Uterus (tissue), 3 donors: ENCODE measurements at regions not wholly inside any gene's neighbourhood (a gene's known extent, or its start where the extent isn't known, plus 50 kb on each side); places are given as distances from the start of the nearest gene placed in this dataset.

Source experiments
- DNase-seq, 2 donors: peaks; one replicate each; pipeline ENCODE4 v3.0.0-alpha.2; 2019 to 2020
- H3K27ac ChIP-seq, 2 donors: fragments of 200-600 bp; sonication (generic); 1 replicate in 1 of 2; 2 replicates in 1 of 2; pipeline ENCODE4 v1.5.1; 2016 to 2018
- H3K27me3 ChIP-seq, 2 donors: fragments of 200-600 bp; sonication (generic); one replicate each; pipeline ENCODE4 v1.5.1; 2018 to 2019; ENCODE audit warnings: control low read depth in 1 of 2
- H3K36me3 ChIP-seq, 2 donors: fragments of 200-600 bp; sonication (generic); one replicate each; pipeline ENCODE4 v1.5.1; 2019; ENCODE audit warnings: control low read depth in 1 of 2
- H3K4me1 ChIP-seq, 2 donors: fragments of 200-600 bp; sonication (generic); one replicate each; pipeline ENCODE4 v1.5.1; 2018 to 2019; ENCODE audit warnings: control low read depth in 1 of 2
- H3K4me3 ChIP-seq, 2 donors: fragments of 200-600 bp; sonication (generic); 1 replicate in 1 of 2; 2 replicates in 1 of 2; pipeline ENCODE4 v1.5.1; 2018 to 2019; ENCODE audit warnings: mild to moderate bottlenecking in 1 of 2
- H3K9me3 ChIP-seq, 2 donors: fragments of 200-600 bp; sonication (generic); one replicate each; pipeline ENCODE4 v1.5.1; 2019; ENCODE audit warnings: control low read depth in 1 of 2
- CTCF ChIP-seq, 4 experiments: fragments of 200-600 bp in 2 of 4; fragments of 450-650 bp in 2 of 4; sonication (generic) in 2 of 4; IDR thresholded peaks; one replicate each; pipeline ENCODE4 v1.5.1; 2016 to 2019; ENCODE audit warnings: antibody characterized with exemption in 4 of 4, mild to moderate bottlenecking in 2 of 4, moderate library complexity in 1 of 4
- POLR2A ChIP-seq, 2 donors: fragments of 450-650 bp; IDR thresholded peaks; one replicate each; pipeline ENCODE4 v1.6.1; 2016; ENCODE audit warnings: antibody characterized with exemption in 2 of 2, mild to moderate bottlenecking in 1 of 2, moderate library complexity in 1 of 2
- intact Hi-C: fragments of 100-400 bp; cut with DNase I; formaldehyde crosslinking; loops from one replicate; pipeline ENCODE4 v1.15.1; 2023; ENCODE audit warnings: low total_unique reads
- donor health status: DM: yes; HTN: yes; CAD: no.

DNA sequence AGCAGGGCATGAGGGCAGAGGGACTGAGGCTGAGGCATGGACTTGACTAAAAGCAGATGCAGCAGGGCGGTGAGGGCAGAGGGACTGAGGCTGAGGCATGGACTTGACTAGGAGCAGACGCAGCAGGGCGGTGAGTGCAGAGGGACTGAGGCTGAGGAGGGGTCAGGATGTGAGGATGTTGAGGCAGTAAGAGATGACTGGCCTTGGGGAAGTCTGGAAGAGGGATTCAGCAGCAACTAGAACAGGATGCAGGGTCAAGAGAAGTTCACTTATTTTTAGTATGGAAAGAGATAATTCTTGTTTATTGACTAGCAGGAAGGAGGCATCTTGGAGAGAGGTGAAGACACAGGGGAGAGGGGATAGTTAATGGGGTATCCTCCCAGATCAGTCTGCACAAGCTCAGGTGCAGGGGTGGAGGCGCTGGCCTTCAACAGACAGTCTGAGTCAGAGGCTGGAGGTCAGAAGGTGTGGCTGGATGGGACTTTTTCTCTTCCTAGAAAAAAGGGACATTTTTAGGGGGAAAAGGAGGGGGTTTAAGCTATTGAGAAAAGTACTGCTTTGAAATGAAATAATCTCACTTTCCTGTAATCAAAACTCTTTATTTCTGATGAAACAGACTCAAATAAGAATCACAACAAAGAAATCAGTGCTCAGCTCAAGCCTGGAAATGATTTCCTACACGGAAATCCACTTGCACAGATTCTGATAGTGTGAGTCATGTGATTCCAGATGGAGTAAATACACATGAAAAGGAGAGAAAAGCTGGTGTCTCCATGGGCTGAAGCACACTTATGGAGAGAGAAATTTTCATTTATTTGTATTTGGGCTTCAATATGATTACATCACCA, 130.9 kb downstream of the PALM2AKAP2 start:
- intact Hi-C loops = no loop called here
- TF ChIP-seq CTCF (IDR thresholded peaks at IDR 0.05) (no peak), POLR2A (IDR thresholded peaks at IDR 0.05) (no peak)
- Histone ChIP-seq H3K4me1 (no peaks in the 10 kb centered on the region), H3K9me3 (no peaks in the 10 kb centered on the region), H3K27me3 (no peaks in the 10 kb centered on the region), H3K36me3 (no peaks in the 10 kb centered on the region), H3K4me3 (no peak overlapping the region), H3K27ac (peak overlapping the region; percentile 63 to 72)
- no peak for DNase-seq

GRCh38 chr9:109912082-109912582, 132.1 kb downstream of the PALM2AKAP2 start:
- no peaks in the 10 kb centered on the region for H3K9me3 ChIP-seq
- TF ChIP-seq CTCF (IDR thresholded peaks at IDR 0.05) = no peak
- TF ChIP-seq POLR2A (IDR thresholded peaks at IDR 0.05) = no peak
- H3K4me3 ChIP-seq = no peak overlapping the region
- DNase-seq = no peak
- no peaks in the 10 kb centered on the region for H3K27me3 ChIP-seq
- no peaks in the 10 kb centered on the region for H3K36me3 ChIP-seq
- intact Hi-C loops = no loop called here
- peak overlapping the region; percentile 63 to 72 for H3K27ac ChIP-seq
- H3K4me1 ChIP-seq = no peaks in the 10 kb centered on the region

DNA sequence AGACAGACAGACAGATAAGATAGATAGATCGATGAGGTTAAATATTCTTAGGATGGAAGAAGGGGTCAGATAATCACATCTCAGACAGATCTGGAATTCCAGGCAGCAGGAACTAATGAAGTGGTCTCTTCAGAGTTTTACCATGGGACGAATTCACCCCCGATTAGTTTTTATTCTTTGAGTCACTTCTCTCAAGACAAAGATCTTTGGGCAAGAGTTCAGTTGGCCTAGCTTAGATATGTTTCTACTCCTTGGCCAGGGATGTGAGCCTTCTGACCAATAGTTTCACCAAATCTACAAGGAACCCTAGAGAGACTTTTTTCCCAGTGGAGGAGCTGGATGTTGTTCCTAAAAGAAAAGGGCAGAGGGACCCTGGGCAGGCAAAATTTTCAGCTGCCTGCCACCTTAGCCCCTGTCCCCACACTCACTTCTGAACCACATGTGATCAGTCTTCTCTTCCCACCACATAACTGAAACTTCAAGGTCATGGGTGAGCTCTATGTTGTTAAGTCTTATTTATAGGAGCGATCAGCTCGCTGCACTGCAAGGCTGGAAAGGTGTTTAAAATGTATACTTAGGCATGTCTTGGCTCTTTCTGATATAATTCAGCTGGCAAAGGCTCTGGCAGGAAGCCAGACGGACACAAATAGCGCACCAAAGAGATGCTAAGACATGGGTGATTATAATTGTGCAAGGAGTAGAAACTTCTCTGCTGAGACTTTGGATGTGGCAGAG, 132.9 kb downstream of the PALM2AKAP2 start:
- Histone ChIP-seq H3K27ac (peak overlapping the region; percentile 63 to 72), H3K4me3 (no peak overlapping the region), H3K27me3 (no peaks in the 10 kb centered on the region), H3K9me3 (no peaks in the 10 kb centered on the region), H3K4me1 (no peaks in the 10 kb centered on the region), H3K36me3 (no peaks in the 10 kb centered on the region)
- DNase-seq = no peak
- TF ChIP-seq POLR2A (IDR thresholded peaks at IDR 0.05) (no peak), CTCF (IDR thresholded peaks at IDR 0.05) (no peak)
- intact Hi-C loops = no loop called here

- Histone ChIP-seq H3K27ac (peak overlapping the region in 1 of 2 donors; percentile 72), H3K36me3 (no peaks in the 10 kb centered on the region), H3K27me3 (no peaks in the 10 kb centered on the region), H3K4me1 (no peaks in the 10 kb centered on the region), H3K4me3 (no peak overlapping the region), H3K9me3 (no peaks in the 10 kb centered on the region)
- TF ChIP-seq CTCF (IDR thresholded peaks at IDR 0.05) = no peak
- no peak for TF ChIP-seq POLR2A (IDR thresholded peaks at IDR 0.05)
- intact Hi-C loops = no loop called here
- DNase-seq = no peak
Observed at GRCh38 chr9:109913461-109913810, 133.4 kb downstream of the PALM2AKAP2 start.
